Spleen (tissue), 7 donors: ENCODE measurements at regions not wholly inside any gene's neighbourhood (a gene's known extent, or its start where the extent isn't known, plus 50 kb on each side); places are given as distances from the start of the nearest gene placed in this dataset.

ENCODE experiments used
- CTCF ChIP-seq, 11 experiments: fragments of 200-600 bp in 7 of 11; fragments of 450-650 bp in 4 of 11; sonication (generic) in 4 of 11; IDR thresholded peaks in 8 of 11; conservative IDR thresholded peaks in 3 of 11; 1 replicate in 7 of 11; 2 replicates in 4 of 11; pipeline versions ENCODE4 v1.4.0 to v1.8.0; 2016 to 2021; ENCODE audit warnings: antibody characterized with exemption in 11 of 11, inconsistent platforms in 4 of 11, mild to moderate bottlenecking in 1 of 11
- POLR2AphosphoS5 ChIP-seq, 3 donors: sonication (generic); formaldehyde crosslinking; IDR thresholded peaks; one replicate each; pipeline ENCODE4 v1.5.1; 2017; ENCODE audit warnings: antibody characterized with exemption in 3 of 3
- donor health status: DM: no; HTN: no; CAD: no; lungs with moderate emphysema.
- donor health status: DM: no; HTN: no; CAD: no.
- donor health status: DM: no; HTN: no; CAD: no.

- TF ChIP-seq CTCF (IDR thresholded peaks at IDR 0.05 in 8 of 11, conservative IDR thresholded peaks at IDR 0.05 in 3 of 11), result no peak
- TF ChIP-seq POLR2AphosphoS5 (IDR thresholded peaks at IDR 0.05), result no peak
Measured at GRCh38 chr3:151578495-151578894, 117.6 kb upstream of the IGSF10 start.
